Right lobe of liver (tissue), 6 donors: ENCODE measurements at regions not wholly inside any gene's neighbourhood (a gene's known extent, or its start where the extent isn't known, plus 50 kb on each side); places are given as distances from the start of the nearest gene placed in this dataset.

ENCODE experiments used
- ATAC-seq, 4 donors: fragments of 200-7000 bp; cut with Tn5 transposase; one replicate each; pipeline ENCODE4 v1.9.1; 2020; ENCODE audit warnings: mild to moderate bottlenecking in 4 of 4, moderate library complexity in 4 of 4
- DNase-seq, 3 donors: peaks; one replicate each; pipeline ENCODE4 v3.0.0-alpha.2; 2020
- H3K27ac ChIP-seq, 3 donors: fragments of 200-600 bp; one replicate each; pipeline ENCODE4 v1.8.0; 2022
- H3K27me3 ChIP-seq, 2 donors: fragments of 200-600 bp; one replicate each; pipeline ENCODE4 v1.8.0; 2022
- H3K36me3 ChIP-seq, 4 donors: fragments of 200-600 bp; sonication (generic) in 1 of 4; one replicate each; pipeline versions ENCODE4 v1.5.1 to v1.8.0; 2017 to 2022; ENCODE audit warnings: control low read depth in 1 of 4
- H3K4me1 ChIP-seq, 4 donors: fragments of 200-600 bp; sonication (generic) in 1 of 4; one replicate each; pipeline versions ENCODE4 v1.5.1 to v1.8.0; 2017 to 2022; ENCODE audit warnings: control low read depth in 1 of 4
- H3K4me3 ChIP-seq, 3 donors: fragments of 200-600 bp; one replicate each; pipeline ENCODE4 v1.8.0; 2022
- H3K9me3 ChIP-seq, 4 donors: fragments of 200-600 bp; sonication (generic) in 1 of 4; one replicate each; pipeline versions ENCODE4 v1.5.1 to v1.8.0; 2017 to 2022; ENCODE audit warnings: control low read depth in 1 of 4
- CTCF ChIP-seq, 4 donors: fragments of 200-600 bp in 3 of 4; fragments of 450-650 bp in 1 of 4; IDR thresholded peaks; one replicate each; pipeline versions ENCODE4 v1.5.1 to v1.8.0; 2016 to 2022; ENCODE audit warnings: antibody characterized with exemption in 4 of 4, mild to moderate bottlenecking in 2 of 4
- POLR2A ChIP-seq: fragments of 450-650 bp; IDR thresholded peaks from one replicate; pipeline ENCODE4 v1.6.1; 2017; ENCODE audit warnings: antibody characterized with exemption, mild to moderate bottlenecking
- WGBS: methylation state at CpG from one replicate; pipeline ENCODE4 v1.1.6; 2018; ENCODE audit warnings: low coverage, low lambda C conversion rate; ENCODE audit not compliant: insufficient coverage; ENCODE audit errors: missing lambda C conversion rate; 5-methylcytosine and 5-hydroxymethylcytosine counted together
- intact Hi-C, 2 donors: fragments of 100-400 bp; cut with DNase I; formaldehyde crosslinking; loops; one replicate each; pipeline versions ENCODE4 v1.11.2 to v1.14.1; 2022
- donor health status: DM: no; HTN: yes; CAD: no.
- donor health status: DM: no; HTN: no; CAD: no.
- donor health status: DM: no; HTN: no; CAD: no.
- donor health status: DM: no; HTN: yes; CAD: no.
- donor health status: DM: no; HTN: yes; CAD: no.

DNA sequence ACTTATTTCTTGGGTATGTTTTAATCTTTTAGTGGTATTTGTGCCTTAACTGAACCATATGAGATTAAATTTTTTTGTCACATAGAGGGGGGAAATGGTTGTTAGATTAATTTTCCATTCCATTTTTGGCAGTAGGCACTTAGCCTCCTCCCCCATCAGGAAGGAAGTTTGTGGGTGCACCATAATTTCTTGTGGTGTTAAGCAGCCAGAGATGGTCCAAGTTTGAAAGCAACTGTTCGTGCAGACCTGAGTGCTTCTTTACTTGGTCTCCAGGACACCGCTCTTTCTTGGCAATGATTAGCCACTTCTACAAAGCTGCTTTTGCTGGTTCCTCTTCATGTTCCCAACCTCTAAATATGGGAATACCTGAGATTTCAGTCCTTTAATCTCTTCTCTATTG, 92.7 kb upstream of the RPL34 start:
- TF ChIP-seq CTCF (IDR thresholded peaks at IDR 0.05) (no peak), POLR2A (no peak)
- Histone ChIP-seq H3K4me1 (no peaks in the 10 kb centered on the region), H3K27ac (no peak overlapping the region), H3K4me3 (no peak overlapping the region), H3K27me3 (no peaks in the 10 kb centered on the region), H3K9me3 (no peaks in the 10 kb centered on the region), H3K36me3 (no peaks in the 10 kb centered on the region)
- intact Hi-C loops, result no loop called here
- ATAC-seq (no peak), DNase-seq (no peak)
- WGBS, result 24% methylated on average over 2 of the region's 2 CpGs

DNA sequence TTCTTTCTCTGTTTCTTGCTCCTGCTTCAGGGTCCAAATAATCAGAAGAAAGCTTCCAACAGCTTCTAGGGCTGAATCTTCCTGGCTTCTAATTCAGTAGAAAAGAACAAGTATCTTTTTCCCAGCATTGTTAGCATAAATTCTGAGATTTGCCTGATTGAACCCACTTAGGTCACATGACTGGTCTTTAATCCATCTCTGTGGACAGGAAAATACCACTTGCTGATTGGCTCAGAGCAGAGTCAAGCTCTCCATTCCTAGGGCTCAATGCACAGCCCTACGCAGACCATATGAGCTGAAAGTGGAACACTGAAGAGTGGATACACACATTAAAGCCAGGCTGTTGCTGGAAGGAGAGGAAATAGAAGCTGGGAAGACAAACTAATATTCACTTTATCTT, 99.6 kb upstream of the RPL34 start:
- Histone ChIP-seq H3K27me3 (no peaks in the 10 kb centered on the region), H3K27ac (no peak overlapping the region)
- intact Hi-C loops, result no loop called here

DNA sequence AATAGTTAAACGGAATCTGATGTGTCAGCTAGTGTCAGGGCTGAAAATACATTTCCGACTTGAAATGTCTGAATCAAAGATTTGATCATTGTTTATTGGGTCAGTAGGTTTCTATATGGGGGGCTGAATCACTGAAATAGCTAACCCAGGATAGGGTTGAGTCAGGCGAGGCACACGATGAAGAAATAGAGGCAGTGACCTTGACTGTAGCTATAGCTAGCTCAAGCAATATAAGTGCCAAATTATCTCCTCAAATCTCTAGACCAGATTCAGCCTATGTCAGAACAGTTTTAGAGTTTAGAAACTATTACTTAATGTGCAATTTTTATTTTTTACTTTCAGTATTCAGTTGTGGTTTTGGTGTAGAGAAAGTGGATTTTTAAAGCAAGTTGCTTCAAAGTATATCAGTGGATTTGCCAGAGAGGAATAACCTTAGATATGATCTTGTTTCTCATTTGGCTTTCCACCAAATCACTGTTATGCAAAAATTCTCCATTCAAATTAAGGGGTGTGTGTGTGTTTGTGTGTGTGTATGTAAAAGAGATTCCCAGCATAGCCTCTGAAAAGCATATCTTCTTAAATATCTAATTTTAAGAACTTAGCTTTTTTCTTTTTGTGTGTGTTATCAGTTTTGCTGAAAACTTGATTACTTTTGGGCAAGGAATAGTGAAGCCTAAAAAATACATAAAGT, 100.3 kb upstream of the RPL34 start:
- H3K4me1 ChIP-seq, result no peaks in the 10 kb centered on the region
- H3K4me3 ChIP-seq, result no peak overlapping the region
- 47% methylated on average over 4 of the region's 4 CpGs for WGBS
- no peaks in the 10 kb centered on the region for H3K36me3 ChIP-seq
- DNase-seq (no peak), ATAC-seq (no peak)
- no peak overlapping the region for H3K27ac ChIP-seq
- TF ChIP-seq CTCF (IDR thresholded peaks at IDR 0.05) (no peak), POLR2A (no peak)
- no peaks in the 10 kb centered on the region for H3K27me3 ChIP-seq
- H3K9me3 ChIP-seq, result no peaks in the 10 kb centered on the region
- intact Hi-C loops, result no loop called here

More for the DNA sequence above, 99.6 kb upstream of the RPL34 start:
- 80% methylated on average over 1 of the region's 1 CpG for WGBS
- H3K4me1 ChIP-seq, result no peaks in the 10 kb centered on the region
- ATAC-seq (no peak), DNase-seq (no peak)
- H3K4me3 ChIP-seq, result no peak overlapping the region
- no peak for TF ChIP-seq POLR2A
- no peak for TF ChIP-seq CTCF (IDR thresholded peaks at IDR 0.05)
- H3K36me3 ChIP-seq, result no peaks in the 10 kb centered on the region
- H3K9me3 ChIP-seq, result no peaks in the 10 kb centered on the region

DNA sequence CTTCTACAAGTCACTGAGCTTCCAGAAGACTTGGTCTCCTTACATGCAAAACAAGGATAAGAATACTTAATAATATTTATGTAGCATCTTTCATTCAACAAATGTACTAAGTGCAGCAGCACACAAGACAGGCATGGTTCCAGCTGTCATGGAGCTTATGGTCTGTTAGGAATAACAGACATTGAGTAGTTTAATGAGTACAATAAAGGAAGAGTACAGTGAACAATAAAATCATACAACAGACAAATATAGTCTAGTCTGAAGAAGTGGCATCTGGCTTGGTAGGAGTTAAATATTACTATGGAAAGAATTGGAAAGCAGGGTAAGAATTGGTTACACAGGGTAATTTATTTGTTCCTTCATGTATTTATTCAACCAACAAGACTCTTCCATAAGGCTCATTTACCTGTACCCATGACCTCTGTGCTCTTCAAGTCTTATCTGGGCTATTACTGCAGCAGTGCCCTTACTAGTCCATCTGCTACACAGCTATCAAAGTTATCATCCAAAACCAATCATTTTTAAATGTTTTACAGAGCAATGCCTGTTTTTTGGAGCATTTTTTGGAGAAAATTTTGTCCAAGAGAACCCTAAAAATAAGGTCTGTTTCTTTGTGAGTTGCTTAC, 101.1 kb upstream of the RPL34 start:
- ATAC-seq (no peak), DNase-seq (no peak)
- H3K9me3 ChIP-seq, result no peaks in the 10 kb centered on the region
- H3K4me1 ChIP-seq, result no peaks in the 10 kb centered on the region
- no peak overlapping the region for H3K4me3 ChIP-seq
- intact Hi-C loops, result no loop called here
- H3K27me3 ChIP-seq, result peaks cover 0 to 3% of the 10 kb centered on the region in 2 donors
- no peaks in the 10 kb centered on the region for H3K36me3 ChIP-seq
- TF ChIP-seq CTCF (IDR thresholded peaks at IDR 0.05), result no peak
- TF ChIP-seq POLR2A, result no peak
- H3K27ac ChIP-seq, result no peak overlapping the region
